ENCODE measurements at regions not wholly inside any gene's neighbourhood (a gene's known extent, or its start where the extent isn't known, plus 50 kb on each side); places are given as distances from the start of the nearest gene placed in this dataset.

DNA sequence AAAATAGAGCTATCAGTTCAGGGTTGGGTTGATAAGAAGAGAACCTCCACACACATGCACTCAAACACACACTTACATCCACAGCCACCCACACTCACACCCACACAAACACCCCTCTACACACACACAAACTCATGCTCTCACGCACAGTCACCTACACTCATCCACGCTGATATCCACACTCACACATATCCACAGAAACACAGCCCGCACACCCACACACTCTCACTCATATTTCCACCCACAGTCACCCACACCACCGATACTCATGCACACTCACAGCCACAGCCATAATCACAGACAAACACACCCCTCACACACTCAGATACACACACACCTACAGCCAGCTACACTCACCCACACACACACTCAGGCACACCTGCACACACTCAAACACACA is 333.0 kb upstream of the TPK1 start:
- Histone ChIP-seq H3K14ac (replicated peaks; ENCODE audit: low read depth, low read length) (no peak overlapping the region), H3K56ac (ENCODE audit: extremely low read depth, insufficient read depth, low read length) (no peak overlapping the region), H2BK20ac (ENCODE audit: low read depth, low read length) (no peak overlapping the region), H2BK15ac (ENCODE audit: low read depth, low read length) (no peak overlapping the region), H4K5ac (ENCODE audit: low read depth, low read length) (no peak overlapping the region), H3K27me3 (ENCODE audit: control insufficient read depth, insufficient read depth, low read length) (no peaks in the 10 kb centered on the region), H3K36me3 (ENCODE audit: control insufficient read depth, insufficient read depth, low read length) (no peaks in the 10 kb centered on the region), H3K79me1 (ENCODE audit: low read depth in 1 of 2, low read length in 2 of 2) (no peaks in the 10 kb centered on the region), H2AK5ac (ENCODE audit: low read depth, low read length) (no peak overlapping the region), H3K4me2 (ENCODE audit: low read depth, low read length) (no peak overlapping the region), H3K9ac (ENCODE audit: low read depth, low read length) (no peak overlapping the region), H2AK9ac (replicated peaks; ENCODE audit: low read depth, low read length, poor library complexity) (no peak overlapping the region), H3K23ac (ENCODE audit: low read depth, low read length) (no peak overlapping the region), H3K27ac (ENCODE audit: insufficient read depth, low read length) (no peak overlapping the region), H2BK120ac (ENCODE audit: low read depth, low read length) (no peak overlapping the region), H3K4ac (ENCODE audit: low read depth, low read length) (no peak overlapping the region), H3K9me1 (ENCODE audit: insufficient read depth, low read length) (no peaks in the 10 kb centered on the region), H4K8ac (ENCODE audit: low read depth in 2 of 2, low read length in 2 of 2) (no peak overlapping the region), H3K18ac (ENCODE audit: low read depth, low read length) (no peak overlapping the region), H3K4me1 (ENCODE audit: control insufficient read depth, insufficient read depth, low read length) (no peaks in the 10 kb centered on the region), H4K91ac (ENCODE audit: insufficient read depth, low read depth, low read length) (no peak overlapping the region), H3K4me3 (ENCODE audit: insufficient read depth, low read depth, low read length) (no peak overlapping the region), H3K9me3 (ENCODE audit: control insufficient read depth, insufficient read depth, low read length) (peaks cover 13% of the 10 kb centered on the region), H2AFZ (replicated peaks; ENCODE audit: low read length, poor library complexity) (no peak overlapping the region), H4K20me1 (ENCODE audit: insufficient read depth, low read length) (no peaks in the 10 kb centered on the region), H2BK5ac (ENCODE audit: low read depth, low read length, poor library complexity, severe bottlenecking) (no peak overlapping the region)
- DNase-seq (no peak), ATAC-seq (ENCODE audit: low read depth) (no peak)
- ChIA-PET POLR2A (ENCODE audit: unreplicated experiment) (no interaction called here), CTCF (no interaction called here)
- dilution Hi-C loops (cut with HindIII; ENCODE audit: low sequenced_read_pairs, unreplicated experiment): no loop called here
- TF ChIP-seq MXI1 (IDR thresholded peaks at IDR 0.05; ENCODE audit: borderline replicate concordance, low read depth, low read length) (no peak), CHD1 (IDR thresholded peaks at IDR 0.05; ENCODE audit: low read depth, low read length) (no peak), BHLHE40 (IDR thresholded peaks at IDR 0.05; ENCODE audit: low read depth, low read length) (no peak), RCOR1 (IDR thresholded peaks at IDR 0.05; ENCODE audit: insufficient replicate concordance, low read length) (no peak), CEBPB (IDR thresholded peaks at IDR 0.05; ENCODE audit: low read depth, low read length) (no peak), MAFK (IDR thresholded peaks at IDR 0.05; ENCODE audit: low read depth, low read length) (no peak), MAZ (IDR thresholded peaks at IDR 0.05; ENCODE audit: borderline replicate concordance, low read depth, low read length) (no peak), POLR2A (IDR thresholded peaks at IDR 0.05; ENCODE audit: low read depth, low read length) (no peak), NFE2L2 (IDR thresholded peaks at IDR 0.05; ENCODE audit: low read depth, low read length) (no peak), FOS (IDR thresholded peaks at IDR 0.05; ENCODE audit: low read depth, low read length) (no peak)
- TF ChIP-seq, protein P1, sequence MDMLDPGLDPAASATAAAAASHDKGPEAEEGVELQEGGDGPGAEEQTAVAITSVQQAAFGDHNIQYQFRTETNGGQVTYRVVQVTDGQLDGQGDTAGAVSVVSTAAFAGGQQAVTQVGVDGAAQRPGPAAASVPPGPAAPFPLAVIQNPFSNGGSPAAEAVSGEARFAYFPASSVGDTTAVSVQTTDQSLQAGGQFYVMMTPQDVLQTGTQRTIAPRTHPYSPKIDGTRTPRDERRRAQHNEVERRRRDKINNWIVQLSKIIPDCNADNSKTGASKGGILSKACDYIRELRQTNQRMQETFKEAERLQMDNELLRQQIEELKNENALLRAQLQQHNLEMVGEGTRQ (IDR thresholded peaks at IDR 0.05; ENCODE audit: low read depth, low read length): no peak
- in situ Hi-C loops (cut with MboI; ENCODE audit: low sequenced_read_pairs): no loop called here
- BruUV-seq (replicated peaks): no TSS peak
- WGBS, 2 experiments (ENCODE audit: extremely low coverage in 2 of 2, insufficient read length in 1 of 2): 80% methylated on average over 1 of the region's 4 CpGs; no CpG with 5 or more reads in 1 of the 2 experiments
- intact Hi-C loops (cut with micrococcal nuclease): no loop called here

Data from IMR-90 (cell line).